Tibial artery (tissue), 4 donors: ENCODE measurements at regions not wholly inside any gene's neighbourhood (a gene's known extent, or its start where the extent isn't known, plus 50 kb on each side); places are given as distances from the start of the nearest gene placed in this dataset.
A peak's percentile ranks its signal among the peaks of the same experiment; 100 is the strongest.

Source experiments
- DNase-seq, 2 donors: peaks; one replicate each; pipeline ENCODE4 v3.0.0-alpha.2; 2019
- H3K27ac ChIP-seq, 2 donors: fragments of 200-600 bp; sonication (generic) in 1 of 2; 1 replicate in 1 of 2; 2 replicates in 1 of 2; pipeline ENCODE4 v1.5.1; 2018 to 2019; ENCODE audit warnings: mild to moderate bottlenecking in 1 of 2
- H3K27me3 ChIP-seq, 2 donors: fragments of 200-600 bp; sonication (generic) in 1 of 2; one replicate each; pipeline versions ENCODE4 v1.5.1 to v1.6.0; 2016 to 2019
- H3K36me3 ChIP-seq, 3 donors: fragments of 200-600 bp; sonication (generic) in 2 of 3; one replicate each; pipeline ENCODE4 v1.5.1; 2016 to 2019; ENCODE audit warnings: mild to moderate bottlenecking in 2 of 3
- H3K4me1 ChIP-seq, 4 donors: fragments of 200-600 bp; sonication (generic) in 2 of 4; 1 replicate in 3 of 4; 2 replicates in 1 of 4; pipeline ENCODE4 v1.5.1; 2016 to 2019
- H3K4me3 ChIP-seq, 2 donors: fragments of 200-600 bp; sonication (generic) in 1 of 2; 1 replicate in 1 of 2; 2 replicates in 1 of 2; pipeline ENCODE4 v1.5.1; 2018 to 2019; ENCODE audit warnings: mild to moderate bottlenecking in 2 of 2
- H3K9me3 ChIP-seq, 3 donors: fragments of 200-600 bp; sonication (generic) in 1 of 3; one replicate each; pipeline ENCODE4 v1.5.1; 2016 to 2019
- intact Hi-C: fragments of 100-400 bp; cut with DNase I; formaldehyde crosslinking; loops from one replicate; pipeline ENCODE4 v1.15.0; 2023; ENCODE audit warnings: low total_unique reads
- TF ChIP-seq, protein P1 (sequence below), 2 experiments: fragments of 200-600 bp in 1 of 2; fragments of 450-650 bp in 1 of 2; IDR thresholded peaks; one replicate each; pipeline ENCODE4 v1.5.1; 2017 to 2019; ENCODE audit warnings: antibody characterized with exemption in 2 of 2, mild to moderate bottlenecking in 1 of 2, moderate library complexity in 1 of 2

DNA sequence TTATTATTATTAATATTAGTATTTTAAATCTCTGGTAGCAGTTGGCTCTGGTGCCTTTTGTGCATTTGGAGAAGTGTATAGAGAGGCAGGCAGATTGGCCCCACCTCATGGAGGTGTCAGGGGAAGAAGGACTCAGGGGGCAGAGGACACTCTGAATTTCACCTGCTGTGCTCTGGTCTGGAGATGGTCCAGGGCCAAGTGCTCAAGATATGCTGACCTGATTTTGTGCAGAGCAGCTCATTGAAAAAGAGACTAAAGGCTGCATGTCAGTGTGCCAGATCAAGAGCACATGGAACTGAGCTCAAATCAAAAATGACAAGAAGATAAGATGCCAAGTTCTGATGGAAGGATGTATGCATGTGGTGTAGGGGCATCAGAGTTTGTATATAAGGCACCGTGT, 323.6 kb upstream of the TNP1 start:
- Histone ChIP-seq H3K4me3 (no peak overlapping the region), H3K4me1 (peaks cover 5 to 66% (median 31%) of the 10 kb centered on the region in 4 donors), H3K27ac (peak overlapping the region in 1 of 2 donors; percentile 40), H3K9me3 (no peaks in the 10 kb centered on the region), H3K27me3 (no peaks in the 10 kb centered on the region), H3K36me3 (no peaks in the 10 kb centered on the region)
- TF ChIP-seq, protein P1, sequence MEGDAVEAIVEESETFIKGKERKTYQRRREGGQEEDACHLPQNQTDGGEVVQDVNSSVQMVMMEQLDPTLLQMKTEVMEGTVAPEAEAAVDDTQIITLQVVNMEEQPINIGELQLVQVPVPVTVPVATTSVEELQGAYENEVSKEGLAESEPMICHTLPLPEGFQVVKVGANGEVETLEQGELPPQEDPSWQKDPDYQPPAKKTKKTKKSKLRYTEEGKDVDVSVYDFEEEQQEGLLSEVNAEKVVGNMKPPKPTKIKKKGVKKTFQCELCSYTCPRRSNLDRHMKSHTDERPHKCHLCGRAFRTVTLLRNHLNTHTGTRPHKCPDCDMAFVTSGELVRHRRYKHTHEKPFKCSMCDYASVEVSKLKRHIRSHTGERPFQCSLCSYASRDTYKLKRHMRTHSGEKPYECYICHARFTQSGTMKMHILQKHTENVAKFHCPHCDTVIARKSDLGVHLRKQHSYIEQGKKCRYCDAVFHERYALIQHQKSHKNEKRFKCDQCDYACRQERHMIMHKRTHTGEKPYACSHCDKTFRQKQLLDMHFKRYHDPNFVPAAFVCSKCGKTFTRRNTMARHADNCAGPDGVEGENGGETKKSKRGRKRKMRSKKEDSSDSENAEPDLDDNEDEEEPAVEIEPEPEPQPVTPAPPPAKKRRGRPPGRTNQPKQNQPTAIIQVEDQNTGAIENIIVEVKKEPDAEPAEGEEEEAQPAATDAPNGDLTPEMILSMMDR (IDR thresholded peaks at IDR 0.05) = no peak
- intact Hi-C loops = no loop called here
- no peak for DNase-seq

DNA sequence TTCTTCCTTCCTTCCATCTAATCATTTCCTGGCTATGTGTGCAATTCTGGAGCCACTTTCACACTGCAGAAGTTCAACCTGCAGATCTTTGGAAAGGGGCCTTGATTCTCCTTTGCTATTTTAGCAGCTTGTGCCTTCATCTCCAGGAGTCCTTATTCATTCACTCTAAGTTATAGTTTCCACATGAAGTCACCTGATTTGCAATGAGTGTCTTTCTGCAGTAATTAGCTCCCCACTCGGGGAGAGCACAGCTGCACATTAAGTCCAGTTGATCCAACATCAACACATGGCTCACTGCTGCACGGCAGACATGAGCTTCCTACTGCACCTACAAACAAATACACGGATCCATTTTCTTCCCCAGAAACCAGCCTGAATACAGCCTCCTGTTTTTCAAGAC, 323.1 kb upstream of the TNP1 start:
- no peak for DNase-seq
- TF ChIP-seq, protein P1 (IDR thresholded peaks at IDR 0.05) = no peak
- no peaks in the 10 kb centered on the region for H3K9me3 ChIP-seq
- H3K36me3 ChIP-seq = no peaks in the 10 kb centered on the region
- peak overlapping the region in 1 of 2 donors; percentile 40 for H3K27ac ChIP-seq
- intact Hi-C loops = no loop called here
- H3K4me3 ChIP-seq = no peak overlapping the region
- H3K27me3 ChIP-seq = no peaks in the 10 kb centered on the region
- peaks cover 5 to 66% (median 31%) of the 10 kb centered on the region in 4 donors for H3K4me1 ChIP-seq

DNA sequence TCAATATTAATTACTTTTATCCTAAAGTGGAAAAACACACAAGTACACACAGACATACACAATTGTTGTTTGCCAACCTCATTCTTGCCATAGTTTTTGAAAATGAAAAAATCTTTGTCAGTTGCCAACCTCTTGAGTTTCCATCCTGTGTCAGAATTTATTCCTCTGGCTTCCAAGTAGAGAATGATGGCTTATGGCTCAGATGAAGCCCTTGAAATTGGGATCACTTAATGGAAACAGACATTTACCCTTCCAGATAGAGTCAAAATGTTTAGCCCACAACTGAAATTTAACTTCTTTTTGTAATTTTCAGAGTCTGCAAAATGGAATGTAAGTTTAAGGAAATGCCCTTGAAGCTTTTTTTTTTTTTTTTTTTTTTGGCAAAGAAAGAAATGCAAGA, 321.6 kb upstream of the TNP1 start:
- TF ChIP-seq, protein P1 (IDR thresholded peaks at IDR 0.05) = no peak
- intact Hi-C loops = no loop called here

DNA sequence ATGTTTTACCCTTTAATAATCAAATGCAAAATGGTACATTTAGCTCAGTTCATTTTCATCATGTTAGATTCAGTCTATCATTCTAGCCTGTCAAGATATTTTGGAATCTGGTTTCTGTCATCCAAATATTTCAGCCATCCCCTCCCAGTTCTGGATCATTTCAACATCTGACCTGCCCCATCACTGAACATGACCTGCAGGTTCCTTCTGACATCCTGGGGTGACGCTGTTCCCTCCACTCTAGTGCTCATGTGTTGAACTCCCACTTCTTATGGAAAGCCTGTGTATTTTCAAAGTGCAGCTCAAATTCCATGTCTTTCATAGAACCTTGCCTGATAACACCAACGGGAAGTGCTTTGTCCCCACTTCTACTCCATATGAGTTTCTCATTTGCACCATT, 320.0 kb upstream of the TNP1 start:
- no peaks in the 10 kb centered on the region for H3K9me3 ChIP-seq
- DNase-seq = no peak
- H3K4me1 ChIP-seq = peaks cover 0 to 37% (median 18%) of the 10 kb centered on the region in 4 donors
- intact Hi-C loops = no loop called here
- TF ChIP-seq, protein P1 (IDR thresholded peaks at IDR 0.05) = no peak
- no peak overlapping the region for H3K4me3 ChIP-seq
- H3K36me3 ChIP-seq = no peaks in the 10 kb centered on the region
- no peak overlapping the region for H3K27ac ChIP-seq
- H3K27me3 ChIP-seq = no peaks in the 10 kb centered on the region

More for the DNA sequence above, 321.6 kb upstream of the TNP1 start:
- H3K36me3 ChIP-seq = no peaks in the 10 kb centered on the region
- no peak for DNase-seq
- no peak overlapping the region for H3K27ac ChIP-seq
- H3K27me3 ChIP-seq = no peaks in the 10 kb centered on the region
- peaks cover 0 to 53% (median 24%) of the 10 kb centered on the region in 4 donors for H3K4me1 ChIP-seq
- H3K9me3 ChIP-seq = no peaks in the 10 kb centered on the region
- H3K4me3 ChIP-seq = no peak overlapping the region

DNA sequence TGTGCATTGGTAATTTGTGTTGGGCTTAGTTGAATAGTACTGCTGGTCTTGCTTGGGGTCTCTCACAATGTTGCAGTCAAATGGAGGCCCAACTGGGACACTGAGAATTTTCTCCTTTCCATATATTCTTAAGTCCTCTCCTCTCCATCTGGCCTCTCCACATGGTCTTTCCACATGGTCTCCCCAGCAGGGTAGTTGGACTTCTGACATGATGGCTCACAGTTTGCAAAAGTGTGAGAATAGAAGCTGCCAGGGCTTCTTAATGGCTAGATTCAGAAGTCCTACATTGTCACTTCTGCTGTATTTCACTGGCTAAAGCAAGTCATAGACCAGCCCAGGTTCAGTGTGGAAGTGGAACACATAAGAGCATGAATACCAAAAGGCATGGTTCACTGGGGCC, 318.5 kb upstream of the TNP1 start:
- TF ChIP-seq, protein P1 (IDR thresholded peaks at IDR 0.05) = no peak
- DNase-seq = no peak
- H3K27ac ChIP-seq = no peak overlapping the region
- H3K9me3 ChIP-seq = no peaks in the 10 kb centered on the region
- peaks cover 0 to 21% (median 8%) of the 10 kb centered on the region in 4 donors for H3K4me1 ChIP-seq
- intact Hi-C loops = no loop called here
- H3K4me3 ChIP-seq = no peak overlapping the region
- H3K36me3 ChIP-seq = no peaks in the 10 kb centered on the region
- H3K27me3 ChIP-seq = no peaks in the 10 kb centered on the region

DNA sequence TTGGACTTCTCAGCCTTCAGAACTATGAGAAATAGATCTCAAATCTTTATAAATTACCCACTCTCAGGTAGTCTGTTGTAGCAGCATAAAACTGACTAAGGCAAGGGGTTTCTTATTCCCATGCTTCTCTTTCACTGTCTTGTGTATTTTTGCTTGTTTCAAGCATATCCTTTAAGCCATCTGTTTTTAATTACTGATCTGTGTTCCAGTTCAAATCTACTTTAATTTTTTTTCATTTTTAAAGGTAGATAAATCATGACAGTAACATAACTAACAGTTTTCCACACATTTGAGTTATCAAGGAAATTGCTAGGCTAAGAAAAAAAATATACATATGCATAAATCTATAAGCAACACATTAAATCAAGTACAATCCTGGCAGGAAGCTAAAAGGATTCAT, 317.9 kb upstream of the TNP1 start:
- no peak for DNase-seq
- intact Hi-C loops = no loop called here
- no peaks in the 10 kb centered on the region for H3K27me3 ChIP-seq
- H3K4me3 ChIP-seq = no peak overlapping the region
- TF ChIP-seq, protein P1 (IDR thresholded peaks at IDR 0.05) = no peak
- H3K36me3 ChIP-seq = no peaks in the 10 kb centered on the region
- no peak overlapping the region for H3K27ac ChIP-seq
- peaks cover 0 to 15% (median 2%) of the 10 kb centered on the region in 4 donors for H3K4me1 ChIP-seq
- H3K9me3 ChIP-seq = no peaks in the 10 kb centered on the region
